ENCODE measurements at regions not wholly inside any gene's neighbourhood (a gene's known extent, or its start where the extent isn't known, plus 50 kb on each side); places are given as distances from the start of the nearest gene placed in this dataset.

GRCh38 chr3:86788371-86788770, 202.6 kb downstream of the VGLL3 start:
- DNase-seq (ENCODE audit: low spot score): no peak
- 94% methylated on average over 2 of the region's 2 CpGs for WGBS (ENCODE audit: low lambda C conversion rate, missing lambda C conversion rate)

DNA sequence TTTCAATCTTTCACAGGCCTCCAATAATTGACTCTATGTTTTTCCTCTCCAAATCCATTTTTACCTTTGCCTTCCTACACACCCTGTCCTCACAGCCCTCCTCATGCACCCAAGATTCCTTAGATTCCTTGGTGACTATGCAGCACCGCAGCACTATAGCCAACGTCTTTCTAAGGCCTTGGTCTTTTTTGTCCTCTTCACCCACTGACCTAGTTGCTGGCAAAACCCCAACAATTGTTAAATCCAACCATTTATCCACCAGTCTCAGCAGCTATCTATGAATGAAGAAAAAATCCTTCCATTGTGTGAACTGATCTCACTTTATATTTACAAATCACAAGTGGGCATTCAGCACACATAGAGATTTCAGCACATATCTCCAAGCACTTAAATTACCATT, 203.9 kb downstream of the VGLL3 start:
- H3K4me3 ChIP-seq: no peak overlapping the region
- H3K9me3 ChIP-seq (ENCODE audit: low read depth): no peaks in the 10 kb centered on the region
- H3K4me1 ChIP-seq (ENCODE audit: insufficient read depth): no peaks in the 10 kb centered on the region
- H2AFZ ChIP-seq: no peak overlapping the region
- 46% methylated on average over 2 of the region's 2 CpGs for WGBS (ENCODE audit: low lambda C conversion rate, missing lambda C conversion rate)
- H3K79me2 ChIP-seq: no peaks in the 10 kb centered on the region
- no peaks in the 10 kb centered on the region for H3K36me3 ChIP-seq (replicated peaks; ENCODE audit: insufficient read depth, low read depth)
- no peak overlapping the region for H3K4me2 ChIP-seq
- no peaks in the 10 kb centered on the region for H3K27me3 ChIP-seq
- no peak for DNase-seq (ENCODE audit: low spot score)
- H3K9me2 ChIP-seq (replicated peaks; ENCODE audit: insufficient read depth): no peaks in the 10 kb centered on the region
- H3K27ac ChIP-seq: no peak overlapping the region
- no peaks in the 10 kb centered on the region for H4K20me1 ChIP-seq (ENCODE audit: insufficient read depth, poor library complexity, severe bottlenecking)
- TF ChIP-seq EZH2 (IDR thresholded peaks at IDR 0.05; ENCODE audit: borderline replicate concordance) (no peak), EZH2phosphoT487 (IDR thresholded peaks at IDR 0.05; ENCODE audit: low read depth, severe bottlenecking, unreplicated experiment) (no peak)
- TF ChIP-seq, protein P1, sequence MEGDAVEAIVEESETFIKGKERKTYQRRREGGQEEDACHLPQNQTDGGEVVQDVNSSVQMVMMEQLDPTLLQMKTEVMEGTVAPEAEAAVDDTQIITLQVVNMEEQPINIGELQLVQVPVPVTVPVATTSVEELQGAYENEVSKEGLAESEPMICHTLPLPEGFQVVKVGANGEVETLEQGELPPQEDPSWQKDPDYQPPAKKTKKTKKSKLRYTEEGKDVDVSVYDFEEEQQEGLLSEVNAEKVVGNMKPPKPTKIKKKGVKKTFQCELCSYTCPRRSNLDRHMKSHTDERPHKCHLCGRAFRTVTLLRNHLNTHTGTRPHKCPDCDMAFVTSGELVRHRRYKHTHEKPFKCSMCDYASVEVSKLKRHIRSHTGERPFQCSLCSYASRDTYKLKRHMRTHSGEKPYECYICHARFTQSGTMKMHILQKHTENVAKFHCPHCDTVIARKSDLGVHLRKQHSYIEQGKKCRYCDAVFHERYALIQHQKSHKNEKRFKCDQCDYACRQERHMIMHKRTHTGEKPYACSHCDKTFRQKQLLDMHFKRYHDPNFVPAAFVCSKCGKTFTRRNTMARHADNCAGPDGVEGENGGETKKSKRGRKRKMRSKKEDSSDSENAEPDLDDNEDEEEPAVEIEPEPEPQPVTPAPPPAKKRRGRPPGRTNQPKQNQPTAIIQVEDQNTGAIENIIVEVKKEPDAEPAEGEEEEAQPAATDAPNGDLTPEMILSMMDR (IDR thresholded peaks at IDR 0.05; ENCODE audit: poor library complexity): no peak

More at GRCh38 chr3:86788371-86788770, 202.6 kb downstream of the VGLL3 start:
- Histone ChIP-seq H3K79me2 (no peaks in the 10 kb centered on the region), H2AFZ (no peak overlapping the region), H3K9me3 (ENCODE audit: low read depth) (no peaks in the 10 kb centered on the region), H3K4me2 (no peak overlapping the region), H3K27me3 (no peaks in the 10 kb centered on the region), H3K4me1 (ENCODE audit: insufficient read depth) (no peaks in the 10 kb centered on the region), H3K9me2 (replicated peaks; ENCODE audit: insufficient read depth) (no peaks in the 10 kb centered on the region), H3K27ac (no peak overlapping the region), H4K20me1 (ENCODE audit: insufficient read depth, poor library complexity, severe bottlenecking) (no peaks in the 10 kb centered on the region), H3K36me3 (replicated peaks; ENCODE audit: insufficient read depth, low read depth) (no peaks in the 10 kb centered on the region), H3K4me3 (no peak overlapping the region)
- TF ChIP-seq, protein P1 (IDR thresholded peaks at IDR 0.05; ENCODE audit: poor library complexity): no peak
- TF ChIP-seq EZH2phosphoT487 (IDR thresholded peaks at IDR 0.05; ENCODE audit: low read depth, severe bottlenecking, unreplicated experiment): no peak
- no peak for TF ChIP-seq EZH2 (IDR thresholded peaks at IDR 0.05; ENCODE audit: borderline replicate concordance)

DNA sequence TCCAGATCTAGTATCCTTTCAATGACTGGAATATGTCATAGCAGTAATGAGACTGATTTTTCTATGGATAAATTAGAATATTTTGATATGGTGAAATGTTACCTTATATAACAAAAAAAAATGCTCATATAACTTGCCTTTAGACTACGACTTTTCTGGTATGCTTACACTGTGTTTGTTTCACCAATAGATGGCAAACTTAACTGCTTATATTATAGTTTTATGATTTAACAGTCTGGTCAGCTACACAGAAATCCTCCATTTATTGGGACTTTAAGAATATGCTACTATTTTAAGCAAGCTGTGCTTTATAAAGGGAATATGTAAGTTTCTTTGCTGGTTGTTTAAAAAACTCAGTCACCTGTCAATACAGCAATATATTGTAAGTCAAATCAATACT, 205.6 kb downstream of the VGLL3 start:
- Histone ChIP-seq H4K20me1 (ENCODE audit: insufficient read depth, poor library complexity, severe bottlenecking) (no peaks in the 10 kb centered on the region), H2AFZ (no peak overlapping the region), H3K4me2 (no peak overlapping the region), H3K27me3 (no peaks in the 10 kb centered on the region), H3K36me3 (replicated peaks; ENCODE audit: insufficient read depth, low read depth) (no peaks in the 10 kb centered on the region), H3K4me3 (no peak overlapping the region), H3K9me3 (ENCODE audit: low read depth) (no peaks in the 10 kb centered on the region), H3K79me2 (no peaks in the 10 kb centered on the region), H3K4me1 (ENCODE audit: insufficient read depth) (no peaks in the 10 kb centered on the region), H3K9me2 (replicated peaks; ENCODE audit: insufficient read depth) (no peaks in the 10 kb centered on the region), H3K27ac (no peak overlapping the region)
- WGBS (ENCODE audit: low lambda C conversion rate, missing lambda C conversion rate): 45% methylated on average over 1 of the region's 1 CpG
- DNase-seq (ENCODE audit: low spot score): peak; percentile 16
- TF ChIP-seq, protein P1 (IDR thresholded peaks at IDR 0.05; ENCODE audit: poor library complexity): peak; percentile 50
- TF ChIP-seq EZH2phosphoT487 (IDR thresholded peaks at IDR 0.05; ENCODE audit: low read depth, severe bottlenecking, unreplicated experiment): no peak

- Histone ChIP-seq H3K27ac (no peak overlapping the region), H3K36me3 (replicated peaks; ENCODE audit: insufficient read depth, low read depth) (no peaks in the 10 kb centered on the region), H4K20me1 (ENCODE audit: insufficient read depth, poor library complexity, severe bottlenecking) (no peaks in the 10 kb centered on the region), H3K4me3 (no peak overlapping the region), H3K27me3 (no peaks in the 10 kb centered on the region), H2AFZ (no peak overlapping the region), H3K9me3 (ENCODE audit: low read depth) (no peaks in the 10 kb centered on the region), H3K4me2 (no peak overlapping the region), H3K79me2 (no peaks in the 10 kb centered on the region), H3K4me1 (ENCODE audit: insufficient read depth) (no peaks in the 10 kb centered on the region), H3K9me2 (replicated peaks; ENCODE audit: insufficient read depth) (no peaks in the 10 kb centered on the region)
- TF ChIP-seq EZH2 (IDR thresholded peaks at IDR 0.05; ENCODE audit: borderline replicate concordance): no peak
- TF ChIP-seq EZH2phosphoT487 (IDR thresholded peaks at IDR 0.05; ENCODE audit: low read depth, severe bottlenecking, unreplicated experiment): no peak
- TF ChIP-seq, protein P1 (IDR thresholded peaks at IDR 0.05; ENCODE audit: poor library complexity): no peak
- 55% methylated on average over 4 of the region's 4 CpGs for WGBS (ENCODE audit: low lambda C conversion rate, missing lambda C conversion rate)
- no peak for DNase-seq (ENCODE audit: low spot score)
These were observed 208.1 kb downstream of the VGLL3 start for GRCh38 chr3:86782866-86783265.
